ENCODE measurements at regions not wholly inside any gene's neighbourhood (a gene's known extent, or its start where the extent isn't known, plus 50 kb on each side); places are given as distances from the start of the nearest gene placed in this dataset.

- DNase-seq: no peak
Observed at GRCh38 chr10:130434446-130435385, 298.5 kb downstream of the GLRX3 start.

- no peak for DNase-seq
Observed at GRCh38 chr10:130435961-130436360, 299.8 kb downstream of the GLRX3 start.

- no peak for DNase-seq
Observed at GRCh38 chr10:130438861-130439260, 302.7 kb downstream of the GLRX3 start.

- no peak for DNase-seq
Observed at GRCh38 chr10:130439766-130440165, 303.6 kb downstream of the GLRX3 start.

GRCh38 chr10:130440494-130440893, 304.3 kb downstream of the GLRX3 start:
- DNase-seq: no peak

GRCh38 chr10:130440971-130441370, 304.8 kb downstream of the GLRX3 start:
- DNase-seq: no peak

GRCh38 chr10:130443066-130443465, 306.9 kb downstream of the GLRX3 start:
- DNase-seq: no peak

GRCh38 chr10:130453036-130453720, 317.0 kb downstream of the GLRX3 start:
- DNase-seq: no peak

- no peak for DNase-seq
Observed at GRCh38 chr10:130453721-130454542, 317.7 kb downstream of the GLRX3 start.

GRCh38 chr10:130454543-130455000, 318.4 kb downstream of the GLRX3 start:
- DNase-seq: no peak

GRCh38 chr10:130455111-130455695, 319.0 kb downstream of the GLRX3 start:
- no peak for DNase-seq

GRCh38 chr10:130455791-130456190, 319.6 kb downstream of the GLRX3 start:
- DNase-seq: no peak

GRCh38 chr10:130456616-130457015, 320.4 kb downstream of the GLRX3 start:
- DNase-seq: no peak

GRCh38 chr10:130458509-130458908, 322.3 kb downstream of the GLRX3 start:
- no peak for DNase-seq

GRCh38 chr10:130459011-130459410, 322.8 kb downstream of the GLRX3 start:
- no peak for DNase-seq

GRCh38 chr10:130459851-130460490, 323.8 kb downstream of the GLRX3 start:
- DNase-seq: no peak

GRCh38 chr10:130461631-130462030, 325.4 kb downstream of the GLRX3 start:
- no peak for DNase-seq

- no peak for DNase-seq
Observed at GRCh38 chr10:130463104-130463875, 327.1 kb downstream of the GLRX3 start.

- no peak for DNase-seq
Observed at GRCh38 chr10:130463876-130464364, 327.7 kb downstream of the GLRX3 start.

- no peak for DNase-seq
Observed at GRCh38 chr10:130464426-130464825, 328.2 kb downstream of the GLRX3 start.

Data from activated naive CD4-positive, alpha-beta T cell (primary cell).